Right cardiac atrium (tissue), 5 donors: ENCODE measurements at regions not wholly inside any gene's neighbourhood (a gene's known extent, or its start where the extent isn't known, plus 50 kb on each side); places are given as distances from the start of the nearest gene placed in this dataset.

ENCODE experiments used
- ATAC-seq, 2 donors: fragments of 200-7000 bp; cut with Tn5 transposase; one replicate each; pipeline versions ENCODE4 v1.8.0 to v1.9.1; 2020; ENCODE audit warnings: moderate library complexity in 2 of 2, mild to moderate bottlenecking in 1 of 2
- DNase-seq, 3 donors: peaks; one replicate each; pipeline ENCODE4 v3.0.0-alpha.2; 2020
- H3K27ac ChIP-seq: one replicate; pipeline ENCODE4 v1.5.1; 2013; ENCODE audit warnings: mild to moderate bottlenecking, low read length, control low read depth, moderate library complexity
- H3K27me3 ChIP-seq: one replicate; pipeline ENCODE4 v1.6.1; 2013; ENCODE audit not compliant: control insufficient read depth, insufficient read depth
- H3K4me1 ChIP-seq: one replicate; pipeline ENCODE4 v1.6.1; 2013; ENCODE audit warnings: low read length; ENCODE audit not compliant: control insufficient read depth, insufficient read depth
- H3K4me3 ChIP-seq: one replicate; pipeline ENCODE4 v1.5.1; 2013; ENCODE audit warnings: low read length, control low read depth
- H3K9me3 ChIP-seq: one replicate; pipeline ENCODE4 v1.6.1; 2013; ENCODE audit warnings: low read length; ENCODE audit not compliant: control insufficient read depth
- WGBS: extraction: QIAGEN DNeasy Blood & Tissue Kit; methylation state at CpG from one replicate; pipeline ENCODE4 v1.1.7; 2013; 5-methylcytosine and 5-hydroxymethylcytosine counted together
- intact Hi-C, 4 donors: fragments of 100-400 bp; cut with DNase I; formaldehyde crosslinking; loops; one replicate each; pipeline versions ENCODE4 v1.11.0 to v1.14.0; 2022 to 2023
- donor health status: healthy with polysubstance abuse.
- donor health status: DM: no; HTN: yes; CAD: no.
- donor health status: DM: no; HTN: no; CAD: no.
- donor health status: DM: no; HTN: yes; CAD: no; lungs with severe emphysema.
- donor health status: DM: yes; HTN: yes; CAD: no.

DNA sequence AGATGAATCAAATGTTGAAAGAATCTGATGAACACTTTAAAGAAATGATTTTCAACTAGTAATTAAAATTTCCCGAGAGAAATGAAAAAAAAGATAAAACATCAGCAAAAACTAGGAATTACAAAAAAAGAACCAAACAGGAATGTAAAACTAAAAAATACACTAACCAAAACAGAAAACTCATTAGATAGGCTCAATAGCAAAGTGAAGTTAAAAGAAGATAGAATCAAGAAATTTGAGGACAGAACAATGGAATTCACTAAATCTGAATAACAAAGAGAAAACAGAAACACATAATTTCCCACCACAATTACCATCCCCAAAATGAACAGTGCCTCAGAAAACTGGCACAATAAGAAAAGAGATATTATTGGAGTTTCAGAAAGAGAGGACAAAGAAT is 290.1 kb upstream of the CNTN4 start:
- H3K4me1 ChIP-seq, result no peaks in the 10 kb centered on the region
- intact Hi-C loops, result no loop called here
- H3K27me3 ChIP-seq, result no peaks in the 10 kb centered on the region
- H3K27ac ChIP-seq, result no peak overlapping the region
- ATAC-seq (no peak), DNase-seq (no peak)
- H3K9me3 ChIP-seq, result no peaks in the 10 kb centered on the region
- WGBS, result 88% methylated on average over 1 of the region's 1 CpG
- H3K4me3 ChIP-seq, result no peak overlapping the region

DNA sequence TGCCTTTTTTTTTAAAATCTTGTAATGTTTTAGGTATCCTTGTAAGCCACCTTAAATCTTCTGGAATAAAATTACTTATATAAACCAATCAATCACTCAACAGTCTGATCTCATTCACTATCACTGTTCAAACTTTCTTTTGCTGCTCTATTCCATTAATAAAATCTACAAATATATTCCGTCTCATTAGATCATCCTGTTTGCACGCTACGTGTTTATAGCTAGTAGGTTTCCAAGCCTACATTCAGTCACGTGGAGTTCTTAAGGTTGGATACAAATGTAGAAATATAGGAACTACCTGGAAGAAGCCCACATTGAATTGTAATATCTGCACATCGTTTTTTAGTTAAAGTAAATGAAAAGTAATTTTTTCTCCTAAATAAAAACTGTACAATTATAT is 274.8 kb upstream of the CNTN4 start:
- ATAC-seq (no peak), DNase-seq (no peak)
- no peak overlapping the region for H3K27ac ChIP-seq
- intact Hi-C loops, result no loop called here
- no peak overlapping the region for H3K4me3 ChIP-seq
- WGBS, result 75% methylated on average over 5 of the region's 5 CpGs
- no peaks in the 10 kb centered on the region for H3K4me1 ChIP-seq
- H3K9me3 ChIP-seq, result no peaks in the 10 kb centered on the region
- H3K27me3 ChIP-seq, result no peaks in the 10 kb centered on the region

DNA sequence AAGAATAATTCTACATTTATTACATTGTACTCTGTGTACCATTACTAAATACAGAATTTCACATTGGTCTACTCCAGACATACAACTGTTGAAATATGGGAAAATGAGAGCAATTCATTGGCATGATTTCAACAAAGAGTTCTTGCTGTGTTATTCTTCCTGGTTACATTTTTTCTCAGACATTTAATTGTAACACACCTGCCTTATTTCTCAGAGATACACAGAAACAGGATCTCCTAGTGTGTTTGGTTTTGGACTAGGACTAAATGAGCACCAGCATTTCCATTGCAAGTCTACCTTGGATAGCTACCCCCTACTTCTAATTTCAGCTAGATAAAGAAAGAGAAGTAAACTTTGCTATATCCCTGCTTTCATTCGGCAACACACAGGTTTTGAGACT is 274.3 kb upstream of the CNTN4 start:
- Histone ChIP-seq H3K9me3 (no peaks in the 10 kb centered on the region), H3K27me3 (no peaks in the 10 kb centered on the region), H3K27ac (no peak overlapping the region), H3K4me1 (no peaks in the 10 kb centered on the region), H3K4me3 (no peak overlapping the region)
- DNase-seq, result no peak
- no peak for ATAC-seq
- 93% methylated on average over 1 of the region's 1 CpG for WGBS
- intact Hi-C loops, result no loop called here

DNA sequence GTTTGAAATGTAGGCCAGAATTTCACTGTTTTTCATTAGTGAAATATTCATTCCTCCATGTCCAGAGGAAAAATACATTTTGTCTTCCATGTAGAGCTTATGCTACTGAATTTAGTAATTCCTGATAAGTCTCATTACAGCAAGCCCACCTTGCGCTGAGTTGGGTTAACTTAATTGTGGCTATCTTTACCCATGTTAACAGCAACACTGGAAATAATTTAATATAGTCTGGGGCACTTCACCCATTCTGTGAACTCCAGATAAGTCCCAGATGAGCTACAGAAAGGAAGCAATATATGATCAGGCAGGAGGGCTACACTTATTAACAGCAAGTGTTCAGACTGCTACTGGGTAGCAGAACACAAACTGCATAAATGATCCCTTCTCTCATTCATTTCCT is 270.1 kb upstream of the CNTN4 start:
- no peak overlapping the region for H3K27ac ChIP-seq
- no peaks in the 10 kb centered on the region for H3K9me3 ChIP-seq
- WGBS, result 96% methylated on average over 1 of the region's 1 CpG
- ATAC-seq, result no peak
- no peak overlapping the region for H3K4me3 ChIP-seq
- DNase-seq, result no peak
- intact Hi-C loops, result no loop called here
- no peaks in the 10 kb centered on the region for H3K4me1 ChIP-seq
- H3K27me3 ChIP-seq, result no peaks in the 10 kb centered on the region

DNA sequence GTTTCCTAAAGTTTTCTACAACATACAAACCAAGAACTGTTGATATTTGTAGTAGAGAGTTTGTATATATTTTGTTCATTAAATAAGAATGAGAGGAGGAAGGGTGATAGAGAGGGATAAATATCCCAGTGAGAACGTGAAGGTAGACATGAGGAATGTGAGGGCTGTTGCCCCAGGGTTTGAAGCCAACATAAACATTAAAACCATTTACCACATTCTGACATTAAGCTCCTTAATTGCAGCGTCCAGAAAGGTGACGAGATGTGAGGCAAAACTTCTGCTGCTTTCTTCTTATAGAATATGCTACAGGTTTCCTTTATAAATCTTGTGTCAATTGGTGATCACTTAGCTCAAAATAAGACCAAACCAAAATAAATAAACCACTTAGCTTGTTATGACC is 267.8 kb upstream of the CNTN4 start:
- ATAC-seq, result no peak
- Histone ChIP-seq H3K27ac (no peak overlapping the region), H3K4me3 (no peak overlapping the region), H3K9me3 (no peaks in the 10 kb centered on the region), H3K4me1 (no peaks in the 10 kb centered on the region), H3K27me3 (no peaks in the 10 kb centered on the region)
- intact Hi-C loops, result no loop called here
- WGBS, result 49% methylated on average over 3 of the region's 3 CpGs
- DNase-seq, result no peak

DNA sequence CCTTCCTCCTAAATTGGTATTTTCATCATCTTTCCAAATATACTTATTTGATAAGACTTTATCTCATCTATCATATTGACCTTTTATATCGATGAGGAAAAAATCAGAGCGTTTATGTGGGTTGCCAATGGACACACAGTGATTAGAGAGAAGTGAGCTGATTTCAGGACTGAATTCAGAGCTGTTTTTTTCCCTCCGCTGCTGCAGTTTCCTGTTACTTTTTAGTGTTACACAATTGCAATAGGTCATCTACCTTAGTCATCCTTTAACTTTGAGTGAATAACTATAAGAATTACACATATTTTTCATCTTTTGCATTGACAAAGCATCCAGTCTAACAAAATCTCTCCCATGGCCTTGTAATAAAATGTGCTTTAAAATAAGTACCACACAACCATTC is 266.3 kb upstream of the CNTN4 start:
- DNase-seq, result no peak
- no peak for ATAC-seq
- 87% methylated on average over 3 of the region's 3 CpGs for WGBS
- intact Hi-C loops, result no loop called here
- Histone ChIP-seq H3K9me3 (no peaks in the 10 kb centered on the region), H3K27me3 (no peaks in the 10 kb centered on the region), H3K27ac (no peak overlapping the region), H3K4me1 (no peaks in the 10 kb centered on the region), H3K4me3 (no peak overlapping the region)

DNA sequence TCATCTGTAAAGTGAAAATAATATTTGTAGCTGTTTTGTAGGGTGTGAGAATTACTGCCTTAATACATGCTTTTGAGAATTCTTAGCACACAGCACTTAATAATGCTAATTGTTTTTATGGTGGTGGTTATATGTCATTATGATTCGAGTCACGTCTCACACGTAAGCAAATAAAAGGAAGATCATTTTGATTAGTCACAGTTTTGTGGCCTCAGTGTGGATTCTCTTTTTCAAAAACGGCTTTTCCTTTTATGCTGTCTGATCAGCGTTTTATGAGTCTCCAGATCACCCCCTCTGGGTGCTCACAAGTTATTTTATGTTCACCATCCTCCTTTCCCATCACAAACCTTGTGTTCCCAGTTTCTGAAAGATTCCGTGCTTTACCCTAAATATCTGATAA is 255.6 kb upstream of the CNTN4 start:
- no peaks in the 10 kb centered on the region for H3K4me1 ChIP-seq
- H3K27ac ChIP-seq, result no peak overlapping the region
- H3K4me3 ChIP-seq, result no peak overlapping the region
- intact Hi-C loops, result no loop called here
- H3K9me3 ChIP-seq, result no peaks in the 10 kb centered on the region
- ATAC-seq, result no peak
- H3K27me3 ChIP-seq, result no peaks in the 10 kb centered on the region
- 81% methylated on average over 6 of the region's 6 CpGs for WGBS
- no peak for DNase-seq

DNA sequence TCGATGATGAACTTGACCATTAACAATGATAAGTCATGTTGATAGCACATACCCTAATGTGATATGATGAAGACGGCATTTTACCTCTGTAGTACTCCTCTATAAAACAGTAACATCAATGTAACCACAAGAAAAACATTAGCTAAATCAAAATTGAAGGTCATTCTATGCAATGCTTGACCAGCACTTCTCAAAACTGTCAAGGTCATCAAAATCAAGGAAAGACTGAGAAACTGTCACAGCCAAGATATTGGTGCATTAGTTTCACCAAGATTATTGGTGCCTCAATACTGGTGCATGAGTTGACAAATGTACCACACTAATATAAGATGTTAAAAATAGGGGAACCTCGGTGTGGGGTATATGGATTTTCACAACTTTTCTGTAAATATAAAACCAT is 251.1 kb upstream of the CNTN4 start:
- Histone ChIP-seq H3K9me3 (no peaks in the 10 kb centered on the region), H3K4me1 (peaks cover 1% of the 10 kb centered on the region), H3K4me3 (no peak overlapping the region), H3K27me3 (no peaks in the 10 kb centered on the region), H3K27ac (no peak overlapping the region)
- intact Hi-C loops, result no loop called here
- DNase-seq (no peak), ATAC-seq (no peak)
- 79% methylated on average over 3 of the region's 3 CpGs for WGBS

DNA sequence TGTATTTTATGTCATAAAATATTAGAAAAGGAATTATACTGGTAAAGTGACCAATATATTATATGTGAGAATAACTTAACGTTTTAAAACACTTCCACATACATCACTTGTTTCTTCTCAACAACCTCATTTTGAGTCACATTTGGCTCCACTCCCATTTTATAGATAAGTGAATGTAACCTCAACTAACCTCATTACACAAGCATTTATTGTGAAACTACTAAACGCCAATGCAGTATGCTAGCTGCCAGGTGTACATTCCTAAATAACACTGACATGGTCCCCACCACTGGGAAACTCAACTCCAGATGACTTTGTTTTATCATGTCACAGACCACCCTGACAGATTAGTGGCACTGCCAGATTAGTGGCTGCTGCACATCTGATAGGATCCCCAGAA is 249.7 kb upstream of the CNTN4 start:
- intact Hi-C loops, result no loop called here
- WGBS, result 32% methylated on average over 2 of the region's 2 CpGs
- peaks cover 1% of the 10 kb centered on the region for H3K4me1 ChIP-seq
- no peak for ATAC-seq
- H3K27me3 ChIP-seq, result no peaks in the 10 kb centered on the region
- H3K9me3 ChIP-seq, result no peaks in the 10 kb centered on the region
- DNase-seq, result no peak
- no peak overlapping the region for H3K27ac ChIP-seq
- H3K4me3 ChIP-seq, result no peak overlapping the region

DNA sequence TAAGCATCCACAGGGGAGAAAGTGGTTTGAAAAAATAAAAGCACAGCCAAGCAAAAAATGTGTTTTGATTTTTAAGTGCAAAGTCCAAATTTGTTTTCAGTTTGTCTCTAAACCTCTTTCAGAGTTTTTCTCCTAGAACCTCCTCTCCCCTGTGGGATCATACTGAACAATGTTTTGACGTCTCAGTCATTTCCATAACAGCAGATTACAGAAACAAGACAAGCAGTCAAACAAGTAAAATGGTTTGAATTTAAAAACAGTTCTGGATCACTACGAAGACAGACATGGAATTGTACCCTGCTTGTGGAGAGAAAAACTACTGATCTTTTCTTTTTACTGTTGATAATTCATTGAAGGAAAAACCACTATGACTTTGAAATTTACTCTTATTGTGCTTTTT is 245.7 kb upstream of the CNTN4 start:
- H3K4me1 ChIP-seq, result peaks cover 1% of the 10 kb centered on the region
- no peaks in the 10 kb centered on the region for H3K9me3 ChIP-seq
- no peaks in the 10 kb centered on the region for H3K27me3 ChIP-seq
- 43% methylated on average over 2 of the region's 2 CpGs for WGBS
- intact Hi-C loops, result no loop called here
- H3K4me3 ChIP-seq, result no peak overlapping the region
- no peak overlapping the region for H3K27ac ChIP-seq
- DNase-seq (no peak), ATAC-seq (no peak)

DNA sequence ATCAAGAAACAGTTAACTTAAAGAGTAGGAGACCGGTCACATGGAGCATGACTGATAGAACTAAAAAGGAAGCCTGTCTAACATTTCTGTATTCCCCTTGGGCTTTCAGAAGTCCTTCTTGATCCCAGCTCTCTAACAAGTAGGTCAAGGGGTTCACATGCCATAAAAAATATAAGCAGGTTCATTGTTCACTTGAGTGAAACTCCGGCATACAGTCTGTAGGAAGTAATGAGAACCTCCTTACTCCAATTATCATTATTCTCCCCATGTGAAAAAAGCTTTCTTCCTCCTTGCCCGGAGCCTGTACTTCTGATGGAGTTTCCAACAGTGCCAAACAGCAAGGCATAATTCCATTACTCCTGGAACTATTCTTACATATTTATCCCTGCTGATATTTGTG is 242.8 kb upstream of the CNTN4 start:
- ATAC-seq, result no peak
- intact Hi-C loops, result no loop called here
- Histone ChIP-seq H3K4me1 (no peaks in the 10 kb centered on the region), H3K27me3 (no peaks in the 10 kb centered on the region), H3K4me3 (no peak overlapping the region), H3K27ac (no peak overlapping the region), H3K9me3 (no peaks in the 10 kb centered on the region)
- WGBS, result 58% methylated on average over 3 of the region's 3 CpGs
- DNase-seq, result no peak

DNA sequence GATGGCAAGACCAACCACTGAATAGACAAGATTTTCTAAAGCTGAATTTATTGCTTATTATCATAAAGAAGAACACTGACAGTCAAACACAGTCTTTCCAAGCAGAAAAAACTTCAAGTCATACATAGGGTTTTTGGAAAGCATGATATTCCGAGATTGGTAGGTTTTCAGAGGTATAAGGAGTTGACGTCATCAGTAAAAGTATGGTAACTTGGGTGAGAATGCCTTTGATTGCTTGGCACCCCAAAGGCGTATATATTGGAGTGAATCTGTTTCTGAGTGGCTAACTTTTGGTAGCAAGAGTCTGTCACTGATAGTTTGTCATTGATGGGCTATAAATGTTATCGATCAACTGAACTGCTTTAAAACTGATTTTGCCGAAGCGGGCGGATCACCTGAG is 227.9 kb upstream of the CNTN4 start:
- ATAC-seq (no peak), DNase-seq (no peak)
- Histone ChIP-seq H3K4me1 (no peaks in the 10 kb centered on the region), H3K9me3 (no peaks in the 10 kb centered on the region), H3K27me3 (no peaks in the 10 kb centered on the region), H3K27ac (no peak overlapping the region), H3K4me3 (no peak overlapping the region)
- WGBS, result 95% methylated on average over 7 of the region's 7 CpGs
- intact Hi-C loops, result no loop called here
